CD4-positive, alpha-beta T cell treated with Interleukin-21 for 1 hour (primary cell): ENCODE measurements at regions not wholly inside any gene's neighbourhood (a gene's known extent, or its start where the extent isn't known, plus 50 kb on each side); places are given as distances from the start of the nearest gene placed in this dataset.

Source experiments
- DNase-seq: peaks from one replicate; pipeline ENCODE4 v3.0.0-alpha.2; 2020

DNA sequence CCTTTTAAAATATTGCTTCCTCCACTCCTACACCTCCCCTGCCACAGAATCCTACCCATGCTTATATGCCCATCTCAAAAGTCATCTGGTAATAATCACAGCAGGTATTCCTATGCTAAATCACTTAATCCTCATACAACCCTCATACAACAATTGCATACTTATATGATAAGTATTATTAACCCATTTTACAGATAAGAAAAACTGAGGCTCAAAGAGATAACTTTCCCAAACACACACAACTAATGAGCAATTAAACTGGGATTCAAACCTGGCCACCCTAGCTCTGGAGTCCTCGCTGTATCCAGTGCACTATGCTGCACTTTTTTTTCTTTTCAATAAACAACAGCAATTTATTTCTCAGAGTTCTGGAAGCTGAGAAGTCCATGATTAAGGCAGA lies 99.8 kb upstream of the TSPAN5 start:
- DNase-seq, result no peak

DNA sequence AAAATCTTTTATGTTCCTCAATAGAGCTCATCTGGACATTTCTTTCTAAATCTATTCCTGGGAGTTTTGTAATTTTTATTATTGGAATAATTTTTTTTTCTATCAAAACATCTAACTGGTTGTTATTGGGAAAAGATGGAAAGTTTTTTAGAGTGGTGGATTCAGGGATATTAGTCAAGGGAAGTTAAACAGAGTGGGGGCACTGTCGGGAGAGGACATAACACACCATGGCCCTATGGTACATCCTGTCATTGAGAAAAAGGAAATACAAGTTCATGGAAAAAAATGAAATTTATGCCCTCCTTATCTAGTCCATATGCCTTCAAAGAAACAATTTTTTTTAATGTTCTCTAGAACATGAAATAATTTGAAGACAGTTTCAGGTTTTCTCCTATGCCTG lies 96.3 kb upstream of the TSPAN5 start:
- DNase-seq, result no peak

DNA sequence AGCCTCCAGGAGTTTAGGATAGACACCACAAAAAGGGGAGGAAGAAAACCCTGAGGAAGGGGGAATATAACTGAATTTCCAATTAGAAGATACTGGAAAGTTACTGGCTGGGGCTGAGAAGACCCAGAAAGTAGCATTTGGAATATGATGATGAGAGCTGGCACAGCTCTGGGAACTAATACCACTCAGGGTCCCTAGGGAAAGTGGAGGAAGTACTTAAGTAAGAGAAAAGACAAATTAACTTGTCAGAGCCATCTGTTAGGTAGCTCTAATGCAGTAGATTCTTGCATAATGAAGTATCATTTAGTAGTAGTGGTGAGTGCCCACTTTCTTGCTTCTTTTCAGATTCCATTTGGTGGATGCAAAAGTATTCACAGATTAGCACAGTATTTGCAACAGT lies 90.8 kb upstream of the TSPAN5 start:
- DNase-seq, result no peak

DNA sequence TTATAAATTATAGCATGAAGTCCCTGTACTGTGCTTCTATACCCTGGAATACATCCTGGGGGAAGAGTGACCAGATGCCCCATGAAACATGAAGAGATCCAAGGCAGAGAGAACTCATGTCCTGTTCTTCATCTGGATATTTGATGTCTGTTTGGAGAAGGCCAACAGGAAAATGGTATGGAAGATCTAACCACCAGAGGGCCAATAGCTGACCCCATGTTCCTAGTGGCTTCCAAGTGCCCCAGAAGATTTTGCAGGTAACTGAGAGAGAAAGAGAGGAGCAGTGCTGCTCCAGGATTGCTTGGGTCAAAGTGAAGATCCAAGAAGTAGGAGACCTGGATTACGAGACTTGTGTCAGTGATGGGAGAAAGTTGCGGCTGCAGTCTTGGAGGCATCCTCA lies 90.2 kb upstream of the TSPAN5 start:
- no peak for DNase-seq

DNA sequence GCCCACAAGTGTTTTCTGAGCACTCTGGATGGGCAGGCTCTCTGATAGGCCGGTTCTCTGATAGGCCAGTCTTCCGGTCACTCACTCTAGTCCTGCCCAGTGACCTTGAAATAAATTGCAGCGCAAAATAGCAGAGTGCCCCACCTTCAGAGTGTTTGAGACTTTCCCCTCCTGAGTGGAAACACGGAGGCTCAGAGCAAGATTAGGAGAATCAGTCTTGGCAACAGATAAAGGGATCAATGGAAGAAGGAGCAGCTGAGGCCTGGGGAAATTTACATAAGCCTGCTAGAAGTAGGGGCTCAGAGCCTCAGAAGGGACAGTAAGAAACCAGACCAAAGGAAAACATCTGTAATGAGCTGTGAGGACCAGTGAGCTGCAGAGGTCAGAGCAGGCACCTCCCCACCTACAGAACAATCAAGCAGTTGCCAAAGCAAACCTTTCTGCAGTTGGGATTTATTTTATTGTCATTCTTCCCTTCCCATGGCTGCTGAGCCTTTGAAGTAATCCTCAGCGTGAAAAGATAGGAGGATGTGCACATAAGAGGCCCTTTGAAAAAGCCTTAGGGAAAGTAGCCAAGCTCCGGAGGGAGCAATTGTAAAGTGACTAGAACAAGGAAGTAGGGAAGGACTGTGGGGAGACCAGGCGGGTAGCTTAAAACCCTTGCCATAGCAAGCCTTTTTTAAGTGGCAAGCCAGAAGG lies 89.1 kb upstream of the TSPAN5 start:
- no peak for DNase-seq

DNA sequence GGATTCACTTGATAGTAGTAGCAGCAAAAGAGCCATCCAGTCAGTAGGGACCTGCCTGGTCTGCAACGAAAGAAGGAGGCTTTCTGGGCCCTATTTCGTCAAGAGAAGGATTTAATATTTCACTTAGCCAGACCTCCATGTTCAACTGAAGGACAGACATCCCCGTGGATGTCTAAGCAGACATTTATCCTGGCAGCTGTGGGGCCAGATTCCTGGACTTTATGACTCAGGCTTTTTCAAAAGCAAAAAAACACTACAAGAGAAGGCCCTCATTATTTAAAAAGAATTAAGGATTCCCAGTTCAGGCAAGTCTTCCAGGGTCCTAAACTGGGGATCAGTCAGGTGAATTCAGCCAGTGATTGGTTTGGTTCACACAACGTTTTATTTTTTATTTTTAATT lies 88.5 kb upstream of the TSPAN5 start:
- no peak for DNase-seq

DNA sequence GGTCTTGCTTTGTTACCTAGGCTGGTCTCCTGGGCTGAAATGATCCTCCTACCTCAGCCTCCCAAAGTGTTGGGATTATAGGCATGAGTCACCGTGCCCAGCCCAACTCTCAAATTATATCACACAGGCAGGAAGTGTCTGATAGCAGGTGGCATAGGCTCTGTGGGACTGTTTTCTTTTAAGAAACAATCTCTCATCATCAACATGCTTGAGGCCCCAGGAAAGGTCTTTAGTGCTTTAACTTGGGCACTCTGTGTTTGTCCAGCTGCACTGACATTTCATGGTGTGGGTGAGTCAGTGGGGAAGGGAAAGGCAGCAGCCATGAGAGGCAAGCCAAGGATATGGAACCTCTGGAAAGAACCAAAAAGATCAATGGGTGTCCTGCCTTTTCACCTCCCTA lies 88.1 kb upstream of the TSPAN5 start:
- DNase-seq, result no peak

DNA sequence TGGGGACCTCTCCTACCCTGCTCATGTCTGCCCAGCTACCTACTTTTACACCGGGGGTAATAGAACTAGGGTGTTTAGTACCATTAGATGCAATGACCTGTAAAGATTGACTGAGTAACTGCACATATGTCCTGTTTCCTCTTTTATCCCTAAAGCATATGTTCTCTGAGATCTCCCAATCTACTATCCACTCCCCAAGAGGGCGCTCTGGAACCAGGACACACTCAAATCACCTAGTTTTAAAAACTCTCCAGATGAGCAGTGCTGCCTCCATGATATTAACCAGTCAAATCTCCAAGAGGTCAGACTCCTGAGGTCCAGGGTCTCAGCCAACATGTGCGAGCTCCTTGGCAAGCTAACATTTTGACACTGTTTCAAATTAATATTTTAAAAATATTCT lies 87.0 kb upstream of the TSPAN5 start:
- no peak for DNase-seq

DNA sequence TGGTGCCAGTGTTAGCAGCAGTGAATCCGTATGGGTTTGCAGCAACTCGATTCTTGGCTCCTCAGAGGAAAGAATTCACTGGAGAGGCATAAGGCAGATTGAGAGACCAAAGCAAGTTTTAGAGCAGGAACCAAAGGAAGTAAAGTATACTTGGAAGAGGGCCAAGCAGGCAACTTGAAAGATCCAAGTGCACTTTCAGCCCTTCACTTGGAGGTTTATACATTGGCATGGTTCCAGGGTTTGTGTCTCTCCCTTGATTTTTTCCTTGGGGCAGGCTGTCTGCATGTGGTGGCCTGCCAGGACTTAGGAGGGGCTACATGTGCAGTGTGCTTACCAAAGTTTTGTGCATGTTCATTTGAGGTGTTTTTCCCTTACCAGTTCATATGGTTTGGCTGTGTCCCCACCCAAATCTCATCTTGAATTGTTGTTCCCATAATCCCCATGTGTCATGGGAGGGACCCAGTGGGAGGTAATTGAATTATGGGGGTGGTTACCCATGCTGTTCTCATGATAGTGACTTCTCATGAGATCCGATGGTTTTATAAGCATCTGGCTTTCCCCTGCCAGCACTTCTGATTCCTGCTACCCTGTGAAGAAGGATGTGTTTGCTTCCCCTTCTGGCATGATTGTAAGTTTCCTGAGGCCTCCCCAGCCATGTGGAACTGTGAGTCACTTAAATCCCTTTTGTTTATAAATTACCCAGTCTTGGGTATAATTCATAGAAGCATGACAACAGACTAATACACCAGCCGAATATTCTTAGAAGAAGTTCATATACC lies 86.2 kb upstream of the TSPAN5 start:
- DNase-seq, result no peak

DNA sequence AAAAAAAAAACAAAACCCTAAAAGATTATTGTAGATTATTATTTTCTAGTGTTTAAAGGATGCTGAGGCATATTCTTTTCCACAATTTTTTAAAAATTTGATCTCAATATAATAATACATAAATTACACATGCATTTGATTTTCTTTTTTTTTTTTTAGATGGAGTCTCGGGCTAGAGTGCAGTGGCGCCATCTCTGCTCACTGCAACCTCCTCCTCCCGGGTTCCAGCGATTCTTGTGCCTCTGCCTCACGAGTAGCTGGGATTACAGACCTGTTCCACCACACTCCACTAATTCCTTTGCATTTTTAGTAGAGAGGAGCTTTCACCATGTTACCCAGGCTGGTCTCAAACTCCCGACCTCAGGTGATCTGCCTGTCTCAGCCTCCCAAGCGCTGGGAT lies 83.5 kb upstream of the TSPAN5 start:
- no peak for DNase-seq

DNA sequence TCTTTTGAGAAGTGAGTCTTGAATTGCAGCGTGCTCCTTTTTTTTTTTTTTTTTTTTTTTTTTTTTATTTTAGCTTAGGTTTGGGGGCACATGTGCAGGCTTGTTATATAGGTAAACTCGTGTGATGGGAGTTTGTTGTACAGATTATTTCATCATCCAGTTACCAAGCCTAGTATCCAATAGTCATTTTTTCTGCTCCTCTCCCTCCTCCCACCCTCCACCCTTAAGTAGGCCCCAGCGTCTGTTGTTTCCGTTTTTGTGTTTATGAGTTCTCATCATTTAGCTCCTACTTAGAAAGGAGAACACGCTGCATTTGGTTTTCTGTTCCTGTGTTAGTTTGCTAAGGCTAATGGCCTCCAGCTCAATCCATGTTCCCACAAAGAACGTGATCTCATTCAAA lies 81.3 kb upstream of the TSPAN5 start:
- DNase-seq, result no peak

DNA sequence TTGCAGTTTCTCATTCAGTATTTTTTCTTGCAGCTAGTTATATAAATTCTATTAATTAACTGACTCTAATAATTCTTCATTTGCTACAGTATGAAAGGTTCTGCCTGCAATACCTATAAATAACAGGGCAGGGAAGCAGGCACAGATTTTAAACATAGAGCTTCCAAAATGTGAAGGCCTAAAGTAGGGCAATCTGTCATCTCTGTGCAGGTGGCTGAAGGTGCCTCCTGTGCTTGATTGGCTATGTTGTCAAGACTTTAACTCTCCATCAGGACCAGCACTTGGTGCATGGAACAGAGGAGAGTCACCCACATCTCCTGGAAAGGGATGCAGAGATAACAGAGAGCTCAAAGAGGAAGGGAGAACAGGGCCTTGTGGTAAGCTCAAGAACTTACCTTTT lies 75.2 kb upstream of the TSPAN5 start:
- DNase-seq, result no peak

DNA sequence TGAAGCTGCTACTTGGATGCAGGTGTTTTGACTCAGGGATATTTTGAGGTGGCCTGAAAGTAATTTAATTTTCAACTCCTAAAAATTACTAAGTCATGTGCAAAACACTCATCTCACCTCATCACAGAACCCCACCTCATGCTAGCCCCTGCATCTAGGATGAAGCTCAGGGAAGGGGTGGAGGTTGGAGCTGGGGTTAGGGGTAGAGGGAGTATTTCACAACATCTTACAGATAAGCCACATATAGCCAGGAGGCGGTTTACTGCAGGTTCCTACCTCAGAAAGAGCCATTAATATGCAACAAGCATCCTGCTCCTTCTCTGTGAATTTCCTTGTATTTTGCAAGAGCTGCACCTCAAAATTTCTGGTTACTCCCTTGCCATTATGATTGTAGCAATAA lies 70.5 kb upstream of the TSPAN5 start:
- DNase-seq, result no peak

DNA sequence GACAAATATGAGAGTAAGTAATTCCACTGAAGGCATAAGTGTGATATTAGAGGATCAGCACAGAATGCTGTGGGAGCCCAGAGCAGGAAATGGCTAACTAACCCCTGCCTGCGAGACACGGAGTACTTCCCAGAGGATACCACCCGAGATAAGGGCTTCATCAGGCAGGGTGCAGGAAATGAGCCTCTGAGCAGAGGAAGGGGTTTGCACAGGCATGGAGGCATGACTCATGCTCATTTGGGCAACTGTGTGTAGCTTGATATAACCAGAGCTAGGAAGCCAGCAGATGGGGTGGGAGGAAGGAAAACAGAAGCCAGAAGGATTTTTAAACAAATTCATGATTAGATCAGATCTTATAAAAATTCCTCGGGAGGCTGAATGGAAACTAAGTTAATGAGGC lies 70.0 kb upstream of the TSPAN5 start:
- DNase-seq, result no peak

DNA sequence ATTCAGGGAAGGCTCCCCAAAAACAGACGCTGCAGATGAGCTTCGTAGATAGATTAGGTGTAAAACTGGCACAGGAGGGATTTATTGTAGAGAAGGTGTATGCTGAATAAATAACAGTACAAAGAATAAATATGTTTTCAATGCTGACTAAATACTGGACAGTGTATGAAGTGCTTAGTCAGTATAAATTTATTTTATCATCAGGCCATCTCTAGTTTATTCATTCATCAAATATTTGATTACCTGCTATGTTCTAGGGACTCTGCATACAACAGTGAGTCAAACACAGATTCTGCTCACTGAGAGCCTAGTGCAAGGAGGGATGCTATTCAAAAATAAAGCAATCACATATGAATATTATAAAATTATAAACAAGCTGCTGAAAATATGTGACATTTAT lies 63.6 kb upstream of the TSPAN5 start:
- no peak for DNase-seq

DNA sequence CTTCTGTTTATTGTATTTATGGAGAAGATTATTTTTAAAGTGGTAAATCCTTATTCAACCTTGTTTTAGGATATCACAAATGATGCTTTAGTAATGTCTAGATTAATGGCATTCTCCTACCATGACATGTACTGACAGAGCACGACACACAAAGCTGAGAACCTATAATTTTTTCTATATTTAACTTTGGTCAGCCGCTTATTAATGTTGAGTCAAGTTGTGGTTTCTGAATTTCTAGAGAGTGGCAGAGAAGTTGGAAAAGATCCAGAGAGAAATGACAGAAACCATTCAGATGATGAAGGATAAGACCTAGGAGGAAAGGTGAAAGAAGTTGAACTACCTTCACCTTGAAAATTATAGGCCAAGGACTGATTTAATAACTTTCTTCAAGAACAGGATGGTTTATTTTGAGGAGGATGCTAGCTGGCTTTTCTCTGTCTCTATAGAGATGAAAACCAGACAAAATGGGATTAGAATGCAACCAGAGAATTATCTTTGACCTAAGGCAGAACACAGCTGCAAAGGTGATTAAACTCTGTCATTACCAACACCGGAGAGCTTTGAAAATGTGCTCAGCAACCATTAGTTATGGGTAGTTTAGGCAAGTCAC lies 62.6 kb upstream of the TSPAN5 start:
- no peak for DNase-seq

DNA sequence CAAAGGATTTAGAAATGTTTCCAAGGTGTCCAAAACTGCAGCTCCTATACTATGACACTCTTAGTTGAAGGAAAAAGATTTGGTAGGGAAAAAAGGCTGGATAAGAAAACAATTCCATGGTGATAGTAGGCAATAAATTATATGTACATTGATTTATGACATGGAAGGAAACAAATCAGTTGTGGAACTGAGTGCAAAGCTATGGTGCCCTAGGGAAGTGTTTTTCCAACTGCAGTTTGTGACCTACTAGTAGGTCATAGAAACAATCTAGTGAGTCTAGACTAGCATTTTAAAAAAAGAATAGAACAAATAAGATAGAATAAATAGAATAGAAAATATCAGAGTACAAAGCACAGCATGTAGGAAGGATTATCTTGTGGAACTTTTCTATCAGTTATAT lies 58.4 kb upstream of the TSPAN5 start:
- DNase-seq, result no peak

DNA sequence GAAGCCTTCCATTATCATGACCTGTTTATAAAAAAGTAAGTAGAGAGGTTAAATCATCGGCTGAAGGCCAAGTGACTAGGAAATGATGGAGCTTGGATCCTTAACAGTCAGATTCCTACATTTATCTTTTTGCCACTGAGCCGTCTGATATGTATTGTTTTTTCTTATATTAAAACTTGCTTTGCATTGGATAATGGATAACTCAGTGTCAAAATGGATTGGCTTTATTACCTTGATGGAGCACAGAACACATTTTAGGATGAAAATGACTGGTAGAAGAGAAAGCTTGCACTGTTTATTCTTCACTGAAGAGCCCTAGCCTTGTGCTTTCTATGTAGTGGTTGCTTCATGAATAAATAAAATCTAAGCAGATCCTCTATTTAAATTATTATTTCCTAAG lies 54.2 kb upstream of the TSPAN5 start:
- no peak for DNase-seq

DNA sequence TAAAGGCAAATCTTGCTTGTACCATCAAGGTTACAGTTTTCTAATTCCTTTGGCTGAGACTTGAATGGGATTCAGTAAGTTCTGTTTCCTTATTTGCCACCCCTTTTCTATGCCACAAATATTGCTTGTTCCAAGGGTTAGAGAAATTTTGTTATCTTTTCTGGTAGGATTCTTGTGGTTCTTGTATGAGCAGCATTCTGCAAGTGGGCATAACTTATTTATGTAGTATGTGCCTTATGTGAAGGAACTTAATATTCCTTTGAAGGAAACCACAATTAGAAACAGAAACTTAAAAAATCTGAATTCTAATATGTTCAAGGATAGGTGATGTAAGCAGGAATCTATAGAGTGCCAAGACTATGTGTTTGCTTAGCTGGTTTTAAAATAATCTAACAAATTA lies 53.1 kb upstream of the TSPAN5 start:
- no peak for DNase-seq

DNA sequence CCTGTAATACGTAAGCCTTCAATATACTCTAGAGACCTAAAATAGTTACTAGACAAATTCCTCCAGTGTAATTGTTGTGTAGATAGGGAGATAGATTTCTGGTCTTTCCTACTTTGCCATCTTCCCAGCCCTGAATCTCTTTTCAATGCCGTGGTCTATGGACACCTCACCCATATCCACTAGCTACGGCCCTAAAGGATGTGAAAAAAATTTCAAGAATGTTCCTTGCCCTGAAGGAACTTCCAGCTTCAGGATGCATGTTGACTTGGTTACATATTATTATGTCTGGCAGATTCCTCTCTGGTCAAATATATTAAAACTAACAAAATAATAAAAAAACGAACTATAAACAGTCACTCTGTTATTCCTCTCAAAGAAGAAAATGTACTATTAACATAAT lies 52.4 kb upstream of the TSPAN5 start:
- DNase-seq, result no peak
